IMR-90 (cell line): ENCODE measurements at regions not wholly inside any gene's neighbourhood (a gene's known extent, or its start where the extent isn't known, plus 50 kb on each side); places are given as distances from the start of the nearest gene placed in this dataset.

ENCODE experiments used
- ATAC-seq: fragments of 200-7000 bp; cut with Tn5 transposase; 2 replicates; pipeline ENCODE4 v1.9.1; 2020; ENCODE audit warnings: low read depth, mild to moderate bottlenecking, moderate library complexity
- BruUV-seq: library from RNA; stranded (reverse); fragments of 400-500 nt; replicated peaks from 2 replicates; lab custom pipeline; 2021; lab: Mats Ljungman, UMichigan
- CTCF ChIA-PET: fragments of 300-600 bp; formaldehyde crosslinking; extraction: SDS; loops from one replicate; lab custom pipeline; 2021; ENCODE audit warnings: antibody characterized with exemption; lab: Yijun Ruan, JAX
- POLR2A ChIA-PET: fragments of 300-600 bp; sonication (Branson Sonifier 250); formaldehyde crosslinking; loops from one replicate; lab custom pipeline; 2022; ENCODE audit warnings: antibody characterized with exemption; ENCODE audit not compliant: unreplicated experiment; lab: Charles Lee
- DNase-seq: peaks from one replicate; pipeline ENCODE4 v3.0.0; 2013
- H2AFZ ChIP-seq: replicated peaks from 2 replicates; pipeline ENCODE3; 2013; ENCODE audit warnings: low read length, mild to moderate bottlenecking; ENCODE audit not compliant: poor library complexity
- H2AK5ac ChIP-seq: 2 replicates; pipeline ENCODE4 v1.6.1; 2013; ENCODE audit warnings: low read depth, low read length, inconsistent platforms
- H2AK9ac ChIP-seq: replicated peaks from 2 replicates; pipeline ENCODE3; 2013; ENCODE audit warnings: mild to moderate bottlenecking, low read depth, low read length, moderate library complexity; ENCODE audit not compliant: poor library complexity
- H2BK120ac ChIP-seq: 2 replicates; pipeline ENCODE4 v1.6.1; 2013; ENCODE audit warnings: low read depth, low read length, inconsistent platforms
- H2BK15ac ChIP-seq: 3 replicates; pipeline ENCODE4 v1.6.1; 2013; ENCODE audit warnings: low read depth, low read length, inconsistent platforms
- H2BK20ac ChIP-seq: 2 replicates; pipeline ENCODE4 v1.6.1; 2013; ENCODE audit warnings: low read depth, mild to moderate bottlenecking, inconsistent platforms, low read length, moderate library complexity
- H2BK5ac ChIP-seq: 2 replicates; pipeline ENCODE4 v1.6.1; 2013; ENCODE audit warnings: mild to moderate bottlenecking, low read depth, low read length, inconsistent platforms; ENCODE audit not compliant: poor library complexity, severe bottlenecking
- H3K14ac ChIP-seq: replicated peaks from 2 replicates; pipeline ENCODE4 v1.6.1; 2013; ENCODE audit warnings: low read depth, low read length, inconsistent platforms
- H3K18ac ChIP-seq: 2 replicates; pipeline ENCODE4 v1.6.1; 2013; ENCODE audit warnings: low read depth, low read length, control low read depth
- H3K23ac ChIP-seq: 2 replicates; pipeline ENCODE4 v1.6.1; 2013; ENCODE audit warnings: low read depth, low read length, inconsistent platforms
- H3K27ac ChIP-seq: 2 replicates; pipeline ENCODE4 v1.5.1; 2013; ENCODE audit warnings: mild to moderate bottlenecking, control low read depth, low read length; ENCODE audit not compliant: insufficient read depth
- H3K27me3 ChIP-seq: 2 replicates; pipeline ENCODE4 v1.6.1; 2013; ENCODE audit warnings: low read length; ENCODE audit not compliant: control insufficient read depth, insufficient read depth
- H3K36me3 ChIP-seq: 2 replicates; pipeline ENCODE4 v1.6.1; 2013; ENCODE audit warnings: low read length, mixed read lengths; ENCODE audit not compliant: control insufficient read depth, insufficient read depth
- H3K4ac ChIP-seq: 2 replicates; pipeline ENCODE4 v1.6.1; 2013; ENCODE audit warnings: low read depth, low read length, inconsistent platforms
- H3K4me1 ChIP-seq: 2 replicates; pipeline ENCODE4 v1.6.1; 2013; ENCODE audit warnings: low read length, mixed read lengths; ENCODE audit not compliant: control insufficient read depth, insufficient read depth
- H3K4me2 ChIP-seq: 2 replicates; pipeline ENCODE4 v1.6.1; 2013; ENCODE audit warnings: low read depth, mild to moderate bottlenecking, control low read depth, low read length, moderate library complexity
- H3K4me3 ChIP-seq: 2 replicates; pipeline ENCODE4 v1.5.1; 2013; ENCODE audit warnings: low read depth, mild to moderate bottlenecking, control low read depth, low read length, moderate library complexity; ENCODE audit not compliant: insufficient read depth
- H3K56ac ChIP-seq: 2 replicates; pipeline ENCODE4 v1.6.1; 2013; ENCODE audit warnings: low read length, inconsistent platforms; ENCODE audit not compliant: insufficient read depth; ENCODE audit errors: extremely low read depth
- H3K79me1 ChIP-seq, 2 experiments: 2 replicates each; pipeline ENCODE4 v1.6.1; 2013; ENCODE audit warnings: low read length in 2 of 2, inconsistent platforms in 1 of 2, low read depth in 1 of 2
- H3K9ac ChIP-seq: 2 replicates; pipeline ENCODE4 v1.6.1; 2013; ENCODE audit warnings: low read depth, low read length, control low read depth
- H3K9me1 ChIP-seq: 2 replicates; pipeline ENCODE4 v1.6.1; 2013; ENCODE audit warnings: low read length, inconsistent platforms; ENCODE audit not compliant: insufficient read depth
- H3K9me3 ChIP-seq: 2 replicates; pipeline ENCODE4 v1.6.1; 2013; ENCODE audit warnings: low read length; ENCODE audit not compliant: control insufficient read depth, insufficient read depth
- H4K20me1 ChIP-seq: 2 replicates; pipeline ENCODE4 v1.6.1; 2013; ENCODE audit warnings: low read length, inconsistent platforms; ENCODE audit not compliant: insufficient read depth
- H4K5ac ChIP-seq: 2 replicates; pipeline ENCODE4 v1.6.1; 2013; ENCODE audit warnings: mild to moderate bottlenecking, low read depth, low read length, control low read depth
- H4K8ac ChIP-seq, 2 experiments: 2 replicates each; pipeline ENCODE4 v1.6.1; 2013; ENCODE audit warnings: low read depth in 2 of 2, low read length in 2 of 2, control low read depth in 1 of 2, inconsistent platforms in 1 of 2
- H4K91ac ChIP-seq: 2 replicates; pipeline ENCODE4 v1.6.1; 2013; ENCODE audit warnings: low read depth, low read length, inconsistent platforms; ENCODE audit not compliant: insufficient read depth
- BHLHE40 ChIP-seq: fragments of 150-350 bp; IDR thresholded peaks from 2 replicates; pipeline ENCODE4 v1.6.1; 2016; ENCODE audit warnings: mild to moderate bottlenecking, low read depth, low read length
- CHD1 ChIP-seq: IDR thresholded peaks from 2 replicates; pipeline ENCODE4 v1.6.1; 2012; ENCODE audit warnings: low read depth, low read length, improper control_type of control experiment
- FOS ChIP-seq: fragments of 150-350 bp; IDR thresholded peaks from 2 replicates; pipeline ENCODE4 v1.6.1; 2016; ENCODE audit warnings: low read depth, low read length
- MAZ ChIP-seq: IDR thresholded peaks from 2 replicates; pipeline ENCODE4 v1.6.1; 2012; ENCODE audit warnings: low read depth, mild to moderate bottlenecking, low read length, improper control_type of control experiment, moderate library complexity, borderline replicate concordance
- MXI1 ChIP-seq: IDR thresholded peaks from 2 replicates; pipeline ENCODE4 v1.6.1; 2012; ENCODE audit warnings: low read depth, mild to moderate bottlenecking, low read length, moderate library complexity, borderline replicate concordance
- POLR2A ChIP-seq: IDR thresholded peaks from 2 replicates; pipeline ENCODE4 v1.6.1; 2012; ENCODE audit warnings: mild to moderate bottlenecking, low read depth, low read length
- RAD21 ChIP-seq: IDR thresholded peaks from 2 replicates; pipeline ENCODE4 v1.6.1; 2012; ENCODE audit warnings: low read length, improper control_type of control experiment
- RCOR1 ChIP-seq: IDR thresholded peaks from 2 replicates; pipeline ENCODE4 v1.6.1; 2012; ENCODE audit warnings: mild to moderate bottlenecking, low read length, improper control_type of control experiment; ENCODE audit not compliant: insufficient replicate concordance
- SMC3 ChIP-seq: fragments of 150-350 bp; IDR thresholded peaks from 2 replicates; pipeline ENCODE4 v1.6.1; 2016; ENCODE audit warnings: low read depth, mild to moderate bottlenecking, antibody characterized with exemption, low read length, moderate library complexity
- WGBS, 2 experiments: methylation state at CpG; one replicate each; pipeline versions ENCODE4 v1.1.5 to v1.1.7; 2013; ENCODE audit warnings: missing lambda C conversion rate in 2 of 2; ENCODE audit not compliant: insufficient read length in 1 of 2; ENCODE audit errors: extremely low coverage in 2 of 2; 5-methylcytosine and 5-hydroxymethylcytosine counted together
- dilution Hi-C: fragments of 300-500 bp; cut with HindIII; formaldehyde crosslinking; loops from one replicate; pipeline ENCODE4 v1.14.3; 2018; ENCODE audit warnings: low sequenced_read_pairs; ENCODE audit not compliant: unreplicated experiment
- in situ Hi-C: fragments of 300-500 bp; cut with MboI; formaldehyde crosslinking; loops from 3 replicates; pipeline ENCODE4 v1.14.3; 2019; ENCODE audit warnings: low sequenced_read_pairs, inconsistent platforms, mixed read lengths
- intact Hi-C: fragments of 100-400 bp; cut with micrococcal nuclease; formaldehyde crosslinking; loops from 2 replicates; pipeline ENCODE4 v1.10.0; 2022
- TF ChIP-seq, protein P1 (sequence below): fragments of 150-350 bp; IDR thresholded peaks from 2 replicates; pipeline ENCODE4 v1.6.1; 2016; ENCODE audit warnings: low read depth, mild to moderate bottlenecking, low read length, moderate library complexity, borderline replicate concordance
- TF ChIP-seq, protein P2 (sequence below): fragments of 150-350 bp; IDR thresholded peaks from 2 replicates; pipeline ENCODE4 v1.6.1; 2017; ENCODE audit warnings: mild to moderate bottlenecking, antibody characterized with exemption, low read length, low read depth
- TF ChIP-seq, protein P3 (sequence below): conservative IDR thresholded peaks from 2 replicates; pipeline ENCODE4 v1.5.1; 2012; ENCODE audit warnings: mild to moderate bottlenecking, low read depth, low read length, improper control_type of control experiment

DNA sequence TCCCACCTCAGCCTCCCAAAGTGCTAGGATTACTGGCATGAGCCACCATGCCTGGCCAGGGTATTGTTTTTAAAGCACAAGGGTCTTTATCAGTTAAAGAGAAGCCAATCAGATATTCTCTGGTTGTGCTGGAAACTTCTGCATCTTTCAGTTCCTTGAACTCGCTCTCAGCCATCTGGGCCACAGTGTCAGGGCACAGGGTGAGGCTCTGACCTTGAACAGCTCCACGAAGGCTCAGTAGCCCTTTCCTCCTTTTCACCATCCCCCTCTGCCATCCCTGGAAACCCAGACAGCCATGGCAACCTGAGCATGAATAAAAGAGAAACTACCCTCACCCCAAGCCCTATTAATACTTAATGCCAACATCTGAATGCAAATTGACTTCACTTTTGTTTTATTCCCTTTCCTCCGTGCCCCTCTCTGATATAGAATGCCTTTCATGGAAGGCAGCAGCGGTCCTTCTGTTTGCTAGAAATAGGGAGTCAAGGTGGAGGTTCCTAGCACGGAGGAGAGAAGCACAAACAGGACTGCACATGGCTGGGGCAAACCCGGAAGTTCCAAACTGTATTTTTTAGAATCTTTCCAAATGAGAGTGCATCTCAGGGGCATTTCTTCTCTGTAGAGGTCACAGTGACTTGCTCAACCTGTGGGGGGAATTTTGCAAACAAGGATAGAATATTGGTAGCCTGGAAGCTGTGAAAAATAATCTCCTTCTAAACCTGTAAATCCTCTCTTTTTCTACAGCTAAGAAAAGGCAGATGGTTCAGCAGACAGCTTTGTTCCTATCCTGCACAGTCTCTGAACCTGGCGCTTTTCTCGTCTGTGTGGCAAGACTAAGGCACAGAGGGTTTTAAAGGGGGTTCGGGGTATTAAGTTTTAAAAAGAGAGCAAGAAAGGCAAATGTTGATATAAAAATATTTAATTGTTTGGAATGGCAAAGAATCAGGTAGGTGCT is 176.4 kb upstream of the RREB1 start (continued):
- no peak for TF ChIP-seq BHLHE40

DNA sequence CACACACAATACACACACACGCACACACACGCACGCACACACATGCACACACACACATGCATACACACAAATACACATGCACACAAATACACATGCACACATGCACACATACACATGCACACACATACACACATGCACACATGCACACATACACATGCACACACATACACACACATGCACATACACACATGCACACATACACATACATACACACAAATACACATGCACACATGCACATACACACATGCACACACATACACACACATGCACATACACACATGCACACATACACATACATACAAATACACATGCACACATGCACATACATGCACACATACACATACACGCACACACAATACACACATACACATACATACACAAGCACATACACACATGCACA is 175.4 kb upstream of the RREB1 start:
- no peak for TF ChIP-seq CHD1
- TF ChIP-seq, protein P1, sequence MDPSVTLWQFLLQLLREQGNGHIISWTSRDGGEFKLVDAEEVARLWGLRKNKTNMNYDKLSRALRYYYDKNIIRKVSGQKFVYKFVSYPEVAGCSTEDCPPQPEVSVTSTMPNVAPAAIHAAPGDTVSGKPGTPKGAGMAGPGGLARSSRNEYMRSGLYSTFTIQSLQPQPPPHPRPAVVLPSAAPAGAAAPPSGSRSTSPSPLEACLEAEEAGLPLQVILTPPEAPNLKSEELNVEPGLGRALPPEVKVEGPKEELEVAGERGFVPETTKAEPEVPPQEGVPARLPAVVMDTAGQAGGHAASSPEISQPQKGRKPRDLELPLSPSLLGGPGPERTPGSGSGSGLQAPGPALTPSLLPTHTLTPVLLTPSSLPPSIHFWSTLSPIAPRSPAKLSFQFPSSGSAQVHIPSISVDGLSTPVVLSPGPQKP: no peak
- no peak for TF ChIP-seq SMC3
- no peak for TF ChIP-seq POLR2A
- TF ChIP-seq MXI1: no peak
- TF ChIP-seq RCOR1: no peak
- TF ChIP-seq, protein P2, sequence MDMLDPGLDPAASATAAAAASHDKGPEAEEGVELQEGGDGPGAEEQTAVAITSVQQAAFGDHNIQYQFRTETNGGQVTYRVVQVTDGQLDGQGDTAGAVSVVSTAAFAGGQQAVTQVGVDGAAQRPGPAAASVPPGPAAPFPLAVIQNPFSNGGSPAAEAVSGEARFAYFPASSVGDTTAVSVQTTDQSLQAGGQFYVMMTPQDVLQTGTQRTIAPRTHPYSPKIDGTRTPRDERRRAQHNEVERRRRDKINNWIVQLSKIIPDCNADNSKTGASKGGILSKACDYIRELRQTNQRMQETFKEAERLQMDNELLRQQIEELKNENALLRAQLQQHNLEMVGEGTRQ: no peak
- no peak for TF ChIP-seq MAZ
- TF ChIP-seq FOS: no peak
- TF ChIP-seq, protein P3, sequence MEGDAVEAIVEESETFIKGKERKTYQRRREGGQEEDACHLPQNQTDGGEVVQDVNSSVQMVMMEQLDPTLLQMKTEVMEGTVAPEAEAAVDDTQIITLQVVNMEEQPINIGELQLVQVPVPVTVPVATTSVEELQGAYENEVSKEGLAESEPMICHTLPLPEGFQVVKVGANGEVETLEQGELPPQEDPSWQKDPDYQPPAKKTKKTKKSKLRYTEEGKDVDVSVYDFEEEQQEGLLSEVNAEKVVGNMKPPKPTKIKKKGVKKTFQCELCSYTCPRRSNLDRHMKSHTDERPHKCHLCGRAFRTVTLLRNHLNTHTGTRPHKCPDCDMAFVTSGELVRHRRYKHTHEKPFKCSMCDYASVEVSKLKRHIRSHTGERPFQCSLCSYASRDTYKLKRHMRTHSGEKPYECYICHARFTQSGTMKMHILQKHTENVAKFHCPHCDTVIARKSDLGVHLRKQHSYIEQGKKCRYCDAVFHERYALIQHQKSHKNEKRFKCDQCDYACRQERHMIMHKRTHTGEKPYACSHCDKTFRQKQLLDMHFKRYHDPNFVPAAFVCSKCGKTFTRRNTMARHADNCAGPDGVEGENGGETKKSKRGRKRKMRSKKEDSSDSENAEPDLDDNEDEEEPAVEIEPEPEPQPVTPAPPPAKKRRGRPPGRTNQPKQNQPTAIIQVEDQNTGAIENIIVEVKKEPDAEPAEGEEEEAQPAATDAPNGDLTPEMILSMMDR: no peak
- no peak for TF ChIP-seq RAD21
- Histone ChIP-seq H3K9me3 (no peaks in the 10 kb centered on the region), H3K4ac (no peak overlapping the region), H2BK5ac (no peak overlapping the region), H3K27ac (no peak overlapping the region), H3K4me2 (no peak overlapping the region), H3K27me3 (no peaks in the 10 kb centered on the region; the same call in 1 of the 2 replicates), H3K56ac (no peak overlapping the region), H4K5ac (no peak overlapping the region), H3K18ac (no peak overlapping the region), H3K9me1 (no peaks in the 10 kb centered on the region; the same call in 1 of the 2 replicates), H4K20me1 (no peaks in the 10 kb centered on the region), H2BK20ac (no peak overlapping the region), H2AK9ac (no peak overlapping the region), H3K4me1 (no peaks in the 10 kb centered on the region), H4K8ac (no peak overlapping the region), H2BK15ac (no peak overlapping the region), H2AK5ac (no peak overlapping the region), H3K4me3 (no peak overlapping the region), H2BK120ac (no peak overlapping the region), H3K9ac (no peak overlapping the region), H3K14ac (no peak overlapping the region), H2AFZ (no peak overlapping the region), H4K91ac (no peak overlapping the region), H3K23ac (no peak overlapping the region), H3K36me3 (no peaks in the 10 kb centered on the region), H3K79me1 (no peaks in the 10 kb centered on the region)
- in situ Hi-C loops (no loop called here), dilution Hi-C loops (no loop called here), intact Hi-C loops (loop anchor here (5.0 kb wide), 1 partner anchor 45 kb away; no protein-coding TSS in a partner anchor)
- ATAC-seq (no peak), DNase-seq (no peak)
- ChIA-PET CTCF (no interaction called here), POLR2A (no interaction called here)
- no TSS peak for BruUV-seq
- whole genome bisulfite sequencing, 2 experiments: 100% methylated on average over 1 of the region's 4 CpGs; no CpG with 5 or more reads in 1 of the 2 experiments
